ENCODE measurements at regions not wholly inside any gene's neighbourhood (a gene's known extent, or its start where the extent isn't known, plus 50 kb on each side); places are given as distances from the start of the nearest gene placed in this dataset.

DNA sequence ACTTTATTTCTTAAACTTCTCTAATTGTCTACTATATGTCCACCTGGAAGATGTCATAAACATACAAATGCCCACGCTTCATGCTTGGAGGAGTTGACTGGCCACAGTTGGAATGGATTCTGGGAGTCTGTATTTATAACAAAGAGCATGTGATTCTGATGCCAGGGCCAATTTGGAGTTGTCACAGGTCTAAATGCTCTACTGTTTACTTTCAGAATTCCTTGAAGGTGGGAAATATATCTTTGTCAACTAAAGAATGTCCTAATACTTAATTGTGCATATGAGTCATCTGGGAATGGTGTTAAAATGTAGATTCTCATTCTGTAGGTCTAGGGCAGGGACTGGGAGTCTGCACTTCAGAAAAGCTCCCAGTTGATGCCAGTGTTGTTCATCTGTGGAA is 196.1 kb downstream of the ANXA1 start:
- TF ChIP-seq, protein P1, sequence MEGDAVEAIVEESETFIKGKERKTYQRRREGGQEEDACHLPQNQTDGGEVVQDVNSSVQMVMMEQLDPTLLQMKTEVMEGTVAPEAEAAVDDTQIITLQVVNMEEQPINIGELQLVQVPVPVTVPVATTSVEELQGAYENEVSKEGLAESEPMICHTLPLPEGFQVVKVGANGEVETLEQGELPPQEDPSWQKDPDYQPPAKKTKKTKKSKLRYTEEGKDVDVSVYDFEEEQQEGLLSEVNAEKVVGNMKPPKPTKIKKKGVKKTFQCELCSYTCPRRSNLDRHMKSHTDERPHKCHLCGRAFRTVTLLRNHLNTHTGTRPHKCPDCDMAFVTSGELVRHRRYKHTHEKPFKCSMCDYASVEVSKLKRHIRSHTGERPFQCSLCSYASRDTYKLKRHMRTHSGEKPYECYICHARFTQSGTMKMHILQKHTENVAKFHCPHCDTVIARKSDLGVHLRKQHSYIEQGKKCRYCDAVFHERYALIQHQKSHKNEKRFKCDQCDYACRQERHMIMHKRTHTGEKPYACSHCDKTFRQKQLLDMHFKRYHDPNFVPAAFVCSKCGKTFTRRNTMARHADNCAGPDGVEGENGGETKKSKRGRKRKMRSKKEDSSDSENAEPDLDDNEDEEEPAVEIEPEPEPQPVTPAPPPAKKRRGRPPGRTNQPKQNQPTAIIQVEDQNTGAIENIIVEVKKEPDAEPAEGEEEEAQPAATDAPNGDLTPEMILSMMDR (conservative IDR thresholded peaks at IDR 0.05; ENCODE audit: low read length), result no peak
- TF ChIP-seq EZH2phosphoT487 (IDR thresholded peaks at IDR 0.05; ENCODE audit: borderline replicate concordance, low read depth, low read length), result no peak

Data from OCI-LY7 (cell line).